ENCODE measurements at regions not wholly inside any gene's neighbourhood (a gene's known extent, or its start where the extent isn't known, plus 50 kb on each side); places are given as distances from the start of the nearest gene placed in this dataset.

DNA sequence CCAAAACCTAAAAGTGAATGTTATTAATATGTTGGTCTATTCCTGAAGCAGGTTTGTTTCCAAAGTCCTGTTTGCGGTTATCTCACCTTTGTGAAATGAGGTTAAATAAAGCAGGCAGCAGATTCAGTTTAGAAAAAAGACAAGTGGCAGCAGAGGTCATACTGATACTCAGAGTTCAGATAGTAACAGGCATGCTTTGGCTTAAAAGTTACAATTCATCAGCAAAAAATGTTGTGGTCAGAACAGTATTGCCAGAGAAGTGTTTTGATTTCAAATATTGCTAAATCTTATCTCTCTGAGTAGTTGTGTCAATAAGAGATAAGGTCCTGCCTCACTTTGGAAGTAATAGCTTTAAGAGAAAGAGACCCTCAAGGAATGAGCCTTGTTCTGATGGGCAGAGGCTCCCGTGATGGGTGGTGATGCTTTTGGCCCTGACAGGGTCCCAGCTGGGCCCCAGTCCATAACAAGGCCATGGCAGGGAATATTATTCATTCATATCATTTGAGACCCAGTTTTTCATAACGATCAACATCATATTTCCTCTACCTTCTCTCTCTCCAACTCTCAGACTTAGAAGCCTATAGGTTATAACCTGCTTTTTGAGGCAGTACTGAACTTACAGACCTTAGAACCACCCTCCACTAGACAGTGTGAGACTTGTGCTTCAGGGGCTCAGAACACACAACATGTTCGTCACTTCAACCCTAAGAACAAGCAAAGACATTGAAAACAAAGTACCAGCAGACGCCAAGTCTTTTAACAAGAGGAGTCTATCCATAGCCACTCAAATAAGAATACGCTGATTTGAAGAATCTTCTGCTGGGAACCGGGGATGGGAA, 58.5 kb upstream of the AHR start:
- TF ChIP-seq EZH2 (optimal IDR thresholded peaks at IDR 0.05; ENCODE audit: low read depth, low read length) = no peak
- TF ChIP-seq, protein P1, sequence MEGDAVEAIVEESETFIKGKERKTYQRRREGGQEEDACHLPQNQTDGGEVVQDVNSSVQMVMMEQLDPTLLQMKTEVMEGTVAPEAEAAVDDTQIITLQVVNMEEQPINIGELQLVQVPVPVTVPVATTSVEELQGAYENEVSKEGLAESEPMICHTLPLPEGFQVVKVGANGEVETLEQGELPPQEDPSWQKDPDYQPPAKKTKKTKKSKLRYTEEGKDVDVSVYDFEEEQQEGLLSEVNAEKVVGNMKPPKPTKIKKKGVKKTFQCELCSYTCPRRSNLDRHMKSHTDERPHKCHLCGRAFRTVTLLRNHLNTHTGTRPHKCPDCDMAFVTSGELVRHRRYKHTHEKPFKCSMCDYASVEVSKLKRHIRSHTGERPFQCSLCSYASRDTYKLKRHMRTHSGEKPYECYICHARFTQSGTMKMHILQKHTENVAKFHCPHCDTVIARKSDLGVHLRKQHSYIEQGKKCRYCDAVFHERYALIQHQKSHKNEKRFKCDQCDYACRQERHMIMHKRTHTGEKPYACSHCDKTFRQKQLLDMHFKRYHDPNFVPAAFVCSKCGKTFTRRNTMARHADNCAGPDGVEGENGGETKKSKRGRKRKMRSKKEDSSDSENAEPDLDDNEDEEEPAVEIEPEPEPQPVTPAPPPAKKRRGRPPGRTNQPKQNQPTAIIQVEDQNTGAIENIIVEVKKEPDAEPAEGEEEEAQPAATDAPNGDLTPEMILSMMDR (IDR thresholded peaks at IDR 0.05; ENCODE audit: low read length) = no peak

Data from MM.1S (cell line).